GM18498 (cell line): ENCODE measurements at regions not wholly inside any gene's neighbourhood (a gene's known extent, or its start where the extent isn't known, plus 50 kb on each side); places are given as distances from the start of the nearest gene placed in this dataset.
A peak's percentile ranks its signal among the peaks of the same experiment; 100 is the strongest.
"Not testable (repeated sequence)": the region's sequence is repeated elsewhere in the genome, so short reads cannot be mapped to it uniquely, and the experiment has no call there.

Experiments used
- ATAC-seq: cut with Tn5 transposase; IDR thresholded peaks from one replicate; pipeline ENCODE4 v1.9.1; 2021; ENCODE audit warnings: mild to moderate bottlenecking, moderate library complexity; ENCODE audit not compliant: unreplicated experiment

GRCh38 chr10:114872519-114873087 is 51.0 kb downstream of the FHIP2A start:
- no peak for ATAC-seq

- peak; percentile 59 for ATAC-seq
These were observed 53.3 kb downstream of the FHIP2A start for GRCh38 chr10:114874827-114875411.

- ATAC-seq, result not testable (repeated sequence)
These were observed 54.1 kb downstream of the FHIP2A start for GRCh38 chr10:114875590-114876081.

- no peak for ATAC-seq
These were observed 54.6 kb downstream of the FHIP2A start for GRCh38 chr10:114876169-114876568.

GRCh38 chr10:114876602-114877300 is 55.2 kb downstream of the FHIP2A start:
- peak; percentile 82 for ATAC-seq

GRCh38 chr10:114877301-114877644 is 55.7 kb downstream of the FHIP2A start:
- ATAC-seq, result no peak

GRCh38 chr10:114879093-114879492 is 57.5 kb downstream of the FHIP2A start:
- no peak for ATAC-seq

GRCh38 chr10:114879541-114880158 is 58.1 kb downstream of the FHIP2A start:
- ATAC-seq, result peak; percentile 66

GRCh38 chr10:114881417-114881816 is 56.6 kb upstream of the TRUB1 start:
- ATAC-seq, result no peak

GRCh38 chr10:114881901-114882300 is 56.1 kb upstream of the TRUB1 start:
- no peak for ATAC-seq

GRCh38 chr10:114885443-114885842 is 52.6 kb upstream of the TRUB1 start:
- no peak for ATAC-seq
